HTR-8/SVneo (cell line): ENCODE measurements at regions not wholly inside any gene's neighbourhood (a gene's known extent, or its start where the extent isn't known, plus 50 kb on each side); places are given as distances from the start of the nearest gene placed in this dataset.
"Not testable (repeated sequence)": the region's sequence is repeated elsewhere in the genome, so short reads cannot be mapped to it uniquely, and the experiment has no call there.

Source experiments
- DNase-seq: peaks from one replicate; pipeline ENCODE4 v3.0.0; 2011; ENCODE audit warnings: low spot score, mixed read lengths; ENCODE audit not compliant: insufficient read length
- FAIRE-seq: peaks from 2 replicates; lab custom pipeline; 2011; peaks lifted over from hg19 to GRCh38; lab: Jason Lieb, UNC

DNA sequence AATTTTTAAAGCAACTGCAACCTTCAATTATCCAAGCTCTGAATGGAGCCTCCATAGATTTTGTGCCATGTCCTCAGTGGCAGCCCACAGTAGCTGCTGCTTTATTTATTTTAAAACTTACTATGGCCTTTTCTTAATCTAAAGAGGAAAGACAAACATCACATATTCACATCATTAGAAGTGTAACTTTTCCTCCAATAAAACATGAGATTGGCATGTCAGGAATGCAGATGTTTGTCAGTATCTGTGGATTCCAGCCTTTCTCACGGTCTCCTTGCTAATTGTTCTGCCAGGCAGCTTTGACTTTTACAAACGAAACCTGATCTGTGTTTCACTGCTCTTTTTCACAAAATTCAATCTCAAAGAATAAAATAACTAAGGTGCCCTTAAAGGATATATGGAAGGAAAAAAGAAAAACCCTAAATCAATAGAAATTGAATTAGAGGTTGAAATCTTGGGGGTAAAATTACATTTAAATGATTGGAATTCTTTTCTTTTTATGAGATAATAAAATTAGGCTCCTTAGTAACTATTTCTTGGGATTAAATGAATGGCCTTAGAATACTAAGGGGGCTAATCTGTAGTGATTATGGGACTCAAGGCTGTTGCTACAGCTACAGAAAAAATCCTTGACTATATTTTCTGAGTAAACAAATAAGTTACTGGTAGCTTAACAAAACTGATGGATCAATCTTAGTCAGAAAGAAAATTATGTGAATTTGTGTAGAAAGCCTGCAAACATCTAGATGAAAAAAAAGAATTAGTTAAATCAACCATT is 151.3 kb downstream of the RTL9 start:
- DNase-seq, result no peak
- no peak for FAIRE-seq

GRCh38 chrX:110511238-110511637 is 152.6 kb downstream of the RTL9 start:
- no peak for DNase-seq
- FAIRE-seq, result no peak

- no peak for DNase-seq
- FAIRE-seq, result no peak
These were observed 153.7 kb downstream of the RTL9 start for GRCh38 chrX:110512341-110512740.

DNA sequence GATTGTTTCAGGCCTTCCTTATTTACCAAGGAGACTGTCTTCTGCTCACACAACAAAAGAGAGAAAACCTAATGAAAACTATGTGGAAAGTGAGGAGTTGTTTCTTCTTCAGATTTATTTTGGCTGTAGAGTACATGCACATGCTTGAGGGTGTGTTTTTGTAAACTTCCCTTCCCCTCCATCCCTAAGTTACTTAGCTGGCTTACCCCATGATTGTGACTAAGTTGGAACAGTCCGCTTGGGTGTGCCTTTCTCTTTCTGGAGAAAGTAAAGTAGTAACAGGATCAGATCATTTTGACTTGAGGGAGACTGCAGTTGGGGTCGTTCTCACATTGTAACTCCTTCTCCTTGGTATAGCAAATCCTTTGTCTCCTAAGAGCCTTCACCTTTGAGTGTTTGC is 155.9 kb downstream of the RTL9 start:
- no peak for FAIRE-seq
- DNase-seq, result no peak

- no peak for FAIRE-seq
These were observed 160.9 kb downstream of the RTL9 start for GRCh38 chrX:110519501-110519900.

GRCh38 chrX:110519906-110520452 is 161.3 kb downstream of the RTL9 start:
- FAIRE-seq (no peak), DNase-seq (no peak)

More at GRCh38 chrX:110519501-110519900, 160.9 kb downstream of the RTL9 start:
- DNase-seq, result no peak

GRCh38 chrX:110520652-110521051 is 162.0 kb downstream of the RTL9 start:
- DNase-seq, FAIRE-seq: not testable (repeated sequence)

DNA sequence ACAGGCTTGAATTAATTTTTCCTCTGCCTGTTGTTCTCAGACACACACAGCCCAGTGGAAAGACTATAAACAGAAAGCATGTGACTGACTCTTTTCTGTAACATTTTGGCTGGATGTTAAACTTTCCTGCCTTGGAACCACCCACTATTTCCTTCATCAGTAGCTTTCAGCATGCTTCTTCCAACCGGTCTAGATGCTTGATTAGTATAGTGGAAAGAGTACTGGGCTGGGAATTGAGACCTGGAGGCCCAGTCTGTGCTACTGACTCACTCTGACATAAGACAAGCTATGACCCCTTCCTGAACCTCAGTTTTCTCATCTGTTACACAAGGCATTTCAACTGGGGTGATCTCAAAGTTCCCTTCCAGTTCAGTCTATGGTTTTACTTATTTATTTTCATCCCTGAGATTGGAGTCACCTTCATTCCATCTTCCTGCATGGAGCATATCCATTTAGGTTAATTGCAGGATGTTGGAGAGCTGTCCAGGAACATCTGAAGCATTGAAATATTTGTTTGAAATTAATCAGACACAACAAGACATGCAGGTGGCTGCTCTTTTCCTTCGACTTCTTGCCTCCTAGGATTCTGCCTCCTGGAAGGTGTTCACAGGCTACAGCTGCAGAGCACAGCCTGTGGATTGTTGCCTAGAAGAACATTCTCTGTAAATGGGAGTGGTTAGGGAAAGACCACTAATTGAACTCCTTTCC is 173.4 kb downstream of the RTL9 start:
- no peak for DNase-seq
- FAIRE-seq, result no peak

DNA sequence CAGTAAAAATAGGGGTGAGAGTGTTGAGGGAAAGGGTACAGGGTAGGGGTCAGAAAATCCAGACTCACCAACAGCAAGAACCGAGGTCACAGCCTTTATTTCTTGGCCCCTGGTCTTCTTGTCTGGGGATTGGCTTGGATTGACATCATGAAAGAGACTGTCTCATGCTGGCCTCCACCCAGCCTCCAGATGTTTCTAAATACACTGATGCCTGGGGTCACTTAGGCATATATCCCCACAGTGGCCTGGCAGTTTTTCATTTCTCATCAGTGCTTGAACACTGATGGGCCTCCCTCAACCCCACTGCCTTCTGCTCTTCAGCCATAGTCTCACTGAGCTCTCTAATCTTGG is 173.9 kb downstream of the RTL9 start:
- FAIRE-seq (no peak), DNase-seq (no peak)

DNA sequence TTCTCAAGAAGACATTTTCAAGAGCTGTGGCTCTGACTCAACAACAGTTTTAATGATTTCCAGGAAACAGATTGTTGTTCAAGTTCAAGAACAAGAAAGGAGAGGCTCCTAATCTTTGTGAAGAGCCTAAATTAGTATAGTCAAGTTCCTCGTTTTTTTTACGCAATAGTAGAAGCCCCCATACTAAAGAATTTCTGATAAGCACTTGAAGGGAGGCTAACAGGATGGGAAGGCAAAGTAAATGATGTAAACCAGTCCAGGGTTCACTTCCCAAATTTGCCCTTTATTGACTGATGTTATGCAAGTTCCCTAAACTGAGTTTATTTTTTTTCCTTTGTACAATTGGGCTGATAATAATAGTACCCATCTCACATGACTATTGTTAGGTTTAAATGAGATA is 178.2 kb downstream of the RTL9 start:
- DNase-seq, result no peak
- FAIRE-seq, result no peak

- no peak for DNase-seq
- no peak for FAIRE-seq
These were observed 182.6 kb downstream of the RTL9 start for GRCh38 chrX:110541266-110541665.

- not testable (repeated sequence) for FAIRE-seq, DNase-seq
These were observed 192.2 kb downstream of the RTL9 start for GRCh38 chrX:110550854-110551253.

DNA sequence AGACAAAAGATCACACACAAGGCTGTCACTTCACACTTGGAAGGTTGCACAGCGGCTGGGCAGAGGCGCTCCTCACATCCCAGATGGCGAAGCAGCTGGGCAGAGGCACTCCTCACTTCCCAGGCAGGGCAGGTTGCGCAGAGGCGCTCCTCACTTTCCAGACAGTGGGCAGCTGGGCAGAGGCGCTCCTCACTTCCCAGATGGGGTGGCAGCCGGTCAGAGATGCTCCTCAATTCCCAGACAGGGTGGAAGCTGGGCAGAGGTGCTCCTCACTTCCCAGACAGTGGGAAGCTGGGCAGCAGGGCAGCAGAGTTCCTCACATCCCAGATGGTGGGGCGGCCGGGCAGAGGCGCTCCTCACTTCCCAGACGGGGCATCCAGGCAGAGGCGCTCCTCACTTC is 199.2 kb downstream of the RTL9 start:
- DNase-seq (no peak), FAIRE-seq (no peak)

DNA sequence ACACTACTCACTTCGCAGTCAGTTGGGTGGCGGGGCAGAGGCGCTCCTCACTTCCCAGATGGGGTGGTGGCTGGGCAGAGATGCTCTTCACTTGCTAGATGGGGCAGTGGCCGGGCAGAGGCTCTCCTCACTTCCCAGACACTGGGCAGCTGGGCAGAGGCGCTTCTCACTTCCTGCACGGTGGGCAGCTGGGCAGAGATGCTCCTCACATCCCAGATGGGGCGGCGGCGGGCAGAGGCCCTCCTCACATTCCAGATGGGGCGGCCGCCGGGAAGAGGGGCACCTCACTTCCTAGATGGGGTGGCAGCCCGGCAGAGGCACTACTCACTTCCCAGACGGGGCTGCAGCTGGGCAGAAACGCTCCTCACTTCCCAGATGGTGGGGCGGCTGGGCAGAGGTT is 199.8 kb downstream of the RTL9 start:
- FAIRE-seq (no peak), DNase-seq (no peak)

GRCh38 chrX:110561034-110561433 is 202.4 kb downstream of the RTL9 start:
- no peak for DNase-seq
- FAIRE-seq, result no peak

DNA sequence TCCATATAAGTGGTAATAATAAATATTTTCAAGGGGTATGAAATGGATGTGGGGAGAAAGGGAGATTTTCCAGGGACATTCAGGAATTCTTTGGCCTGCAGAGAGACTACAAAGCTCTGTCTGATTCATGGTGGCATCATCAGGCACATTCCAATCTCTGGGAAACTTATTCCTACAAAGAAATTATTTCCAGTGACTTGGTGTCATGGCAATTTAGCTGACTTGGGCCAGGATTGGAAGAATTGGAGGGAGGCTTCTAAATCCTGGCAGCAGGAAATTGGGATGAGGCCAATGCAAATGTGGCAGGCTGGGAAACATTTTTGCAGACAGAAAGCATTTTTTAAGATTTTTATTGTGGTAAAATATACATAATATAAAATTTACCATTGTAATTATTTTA is 204.6 kb downstream of the RTL9 start:
- FAIRE-seq (no peak), DNase-seq (no peak)

GRCh38 chrX:110568441-110568840 is 209.8 kb downstream of the RTL9 start:
- DNase-seq, result no peak
- FAIRE-seq, result no peak

DNA sequence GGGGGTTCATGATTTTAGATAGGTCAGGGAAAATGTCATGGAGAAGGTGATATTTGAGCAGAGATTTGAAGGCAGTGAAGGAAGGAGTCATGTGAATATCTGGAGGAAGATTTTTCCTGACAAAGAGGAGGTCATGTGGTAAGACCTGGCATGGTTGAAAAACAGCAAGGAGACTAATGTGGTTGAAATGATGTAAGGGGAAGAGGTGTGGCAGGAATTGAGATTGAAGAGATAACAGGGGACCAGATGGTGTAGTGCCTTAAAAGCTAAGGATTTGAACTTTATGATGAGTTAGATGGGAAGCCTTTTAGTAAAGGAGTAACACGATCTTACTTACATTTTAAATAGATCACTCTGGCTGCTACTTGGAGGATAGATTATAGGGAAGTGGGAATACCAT is 210.9 kb downstream of the RTL9 start:
- FAIRE-seq, result no peak

DNA sequence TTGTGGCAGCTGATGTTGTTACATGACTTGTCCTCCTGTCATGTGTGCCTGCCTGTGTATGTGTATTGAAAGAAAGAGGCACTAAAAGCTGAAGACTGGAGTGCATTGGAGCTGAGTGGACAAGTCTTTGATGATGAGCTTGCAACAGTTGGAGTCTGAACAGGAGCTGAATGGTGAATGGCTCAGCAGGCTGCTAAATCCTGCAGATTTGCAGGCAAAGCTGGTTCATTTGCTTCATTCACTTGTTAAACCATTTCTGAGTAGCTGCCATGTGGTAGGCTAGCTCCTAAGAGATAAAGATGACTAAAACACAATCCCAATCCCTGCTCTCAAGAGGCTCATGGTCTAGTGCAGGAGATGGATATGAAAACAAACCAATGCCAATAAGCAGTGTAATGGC is 217.3 kb downstream of the CHRDL1 start:
- no peak for FAIRE-seq

More for the DNA sequence above, 210.9 kb downstream of the RTL9 start:
- DNase-seq, result no peak

DNA sequence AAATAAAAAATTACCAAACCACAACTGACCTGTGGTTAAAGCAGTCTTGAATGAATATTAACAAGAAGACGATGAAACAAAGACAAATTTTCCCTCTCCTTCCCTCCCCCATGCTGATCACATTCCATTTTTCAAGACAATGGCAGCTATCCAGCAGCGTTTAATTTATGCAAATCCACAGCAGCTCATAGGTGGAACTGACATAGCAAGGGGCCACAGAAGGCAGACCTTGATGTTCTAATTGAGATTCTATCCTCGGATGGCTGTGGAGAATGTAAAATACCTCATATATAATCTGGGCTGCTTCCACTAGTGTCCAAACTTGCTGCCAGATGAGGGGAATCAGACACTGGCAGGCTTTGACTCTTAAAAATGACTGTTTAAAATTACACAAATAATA is 211.5 kb downstream of the CHRDL1 start:
- DNase-seq (no peak), FAIRE-seq (no peak)

More for the DNA sequence above, 217.3 kb downstream of the CHRDL1 start:
- DNase-seq, result no peak

DNA sequence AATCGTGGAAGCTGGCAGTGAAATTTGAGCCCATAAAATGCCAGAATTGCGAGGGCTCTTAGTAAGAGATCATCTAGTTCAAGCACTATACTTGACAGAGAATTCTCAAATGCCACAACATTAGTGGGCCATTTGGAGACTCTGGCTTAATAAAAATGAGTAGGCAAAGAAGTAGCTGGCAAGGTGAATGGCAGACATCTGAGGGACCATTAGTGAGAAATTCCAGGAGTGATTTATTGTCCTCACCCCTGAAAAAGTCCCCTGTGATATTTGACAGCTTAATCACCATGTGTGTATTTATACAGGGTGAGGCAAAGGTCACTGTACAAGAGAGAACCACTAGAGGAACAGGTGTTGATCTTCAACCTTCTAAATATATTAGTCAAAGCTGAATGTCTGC is 207.5 kb downstream of the CHRDL1 start:
- FAIRE-seq, result no peak

More for the DNA sequence above, 207.5 kb downstream of the CHRDL1 start:
- no peak for DNase-seq
